PC-9 (cell line): ENCODE measurements at regions not wholly inside any gene's neighbourhood (a gene's known extent, or its start where the extent isn't known, plus 50 kb on each side); places are given as distances from the start of the nearest gene placed in this dataset.

ENCODE experiments used
- BruUV-seq: library from RNA; stranded (reverse); fragments of 400-500 nt; replicated peaks from 2 replicates; lab custom pipeline; 2021; lab: Mats Ljungman, UMichigan
- CTCF ChIA-PET: fragments of 300-600 bp; sonication (Branson Sonifier 250); formaldehyde crosslinking; loops from one replicate; lab custom pipeline; 2022; ENCODE audit warnings: antibody characterized with exemption; lab: Charles Lee
- POLR2A ChIA-PET: fragments of 300-600 bp; sonication (Branson Sonifier 250); formaldehyde crosslinking; loops from one replicate; lab custom pipeline; 2022; ENCODE audit warnings: antibody characterized with exemption; ENCODE audit not compliant: unreplicated experiment; lab: Charles Lee
- DNase-seq, 2 experiments: peaks; one replicate each; pipeline versions ENCODE4 v3.0.0 to v3.0.0-alpha.2; 2015 to 2022; ENCODE audit warnings: mixed read lengths in 1 of 2
- H2AFZ ChIP-seq: fragments of 200-600 bp; sonication (generic); 2 replicates; pipeline ENCODE4 v1.8.1; 2017; ENCODE audit warnings: antibody characterized with exemption
- H3F3A ChIP-seq: fragments of 200-600 bp; sonication (generic); 2 replicates; pipeline ENCODE4 v1.8.1; 2017; ENCODE audit warnings: antibody characterized with exemption, mild to moderate bottlenecking, low read depth; ENCODE audit not compliant: insufficient read depth
- H3K27ac ChIP-seq: fragments of 200-600 bp; sonication (generic); 2 replicates; pipeline ENCODE4 v1.6.1; 2016; ENCODE audit warnings: mixed run types
- H3K27me3 ChIP-seq: fragments of 200-600 bp; sonication (generic); 2 replicates; pipeline ENCODE4 v1.6.1; 2016; ENCODE audit warnings: low read depth, mixed run types; ENCODE audit not compliant: insufficient read depth
- H3K36me3 ChIP-seq: fragments of 200-600 bp; sonication (generic); 2 replicates; pipeline ENCODE4 v1.6.1; 2016; ENCODE audit warnings: low read depth, mixed run types
- H3K4me1 ChIP-seq: fragments of 200-600 bp; sonication (generic); replicated peaks from 2 replicates; pipeline ENCODE4 v1.6.1; 2016; ENCODE audit warnings: mixed run types; ENCODE audit not compliant: insufficient read depth
- H3K4me2 ChIP-seq: fragments of 200-600 bp; sonication (generic); 2 replicates; pipeline ENCODE4 v1.6.1; 2017; ENCODE audit warnings: mixed run types
- H3K4me3 ChIP-seq: fragments of 200-600 bp; sonication (generic); 2 replicates; pipeline ENCODE4 v1.6.1; 2016; ENCODE audit warnings: mixed run types
- H3K79me2 ChIP-seq: fragments of 200-600 bp; sonication (generic); 2 replicates; pipeline ENCODE4 v1.6.1; 2017; ENCODE audit warnings: low read depth, mixed run types
- H3K9me2 ChIP-seq: fragments of 200-600 bp; sonication (generic); 2 replicates; pipeline ENCODE4 v1.8.1; 2017; ENCODE audit warnings: mild to moderate bottlenecking; ENCODE audit not compliant: insufficient read depth
- H3K9me3 ChIP-seq: fragments of 200-600 bp; sonication (generic); 2 replicates; pipeline ENCODE4 v1.8.1; 2016; ENCODE audit warnings: low read depth; ENCODE audit not compliant: insufficient read depth
- H4K20me1 ChIP-seq: fragments of 200-600 bp; sonication (generic); 2 replicates; pipeline ENCODE4 v1.8.1; 2017; ENCODE audit not compliant: insufficient read depth
- CTCF ChIP-seq: fragments of 200-600 bp; sonication (generic); conservative IDR thresholded peaks from 2 replicates; pipeline ENCODE4 v1.6.1; 2017; ENCODE audit warnings: mixed run types, antibody characterized with exemption, mild to moderate bottlenecking, moderate library complexity
- EZH2 ChIP-seq: fragments of 200-600 bp; sonication (generic); IDR thresholded peaks from 2 replicates; pipeline ENCODE4 v1.8.0; 2017; ENCODE audit warnings: antibody characterized with exemption, low read depth
- intact Hi-C: fragments of 100-400 bp; cut with micrococcal nuclease; formaldehyde crosslinking; loops from one replicate; pipeline ENCODE4 v1.10.0; 2022; ENCODE audit not compliant: unreplicated experiment

DNA sequence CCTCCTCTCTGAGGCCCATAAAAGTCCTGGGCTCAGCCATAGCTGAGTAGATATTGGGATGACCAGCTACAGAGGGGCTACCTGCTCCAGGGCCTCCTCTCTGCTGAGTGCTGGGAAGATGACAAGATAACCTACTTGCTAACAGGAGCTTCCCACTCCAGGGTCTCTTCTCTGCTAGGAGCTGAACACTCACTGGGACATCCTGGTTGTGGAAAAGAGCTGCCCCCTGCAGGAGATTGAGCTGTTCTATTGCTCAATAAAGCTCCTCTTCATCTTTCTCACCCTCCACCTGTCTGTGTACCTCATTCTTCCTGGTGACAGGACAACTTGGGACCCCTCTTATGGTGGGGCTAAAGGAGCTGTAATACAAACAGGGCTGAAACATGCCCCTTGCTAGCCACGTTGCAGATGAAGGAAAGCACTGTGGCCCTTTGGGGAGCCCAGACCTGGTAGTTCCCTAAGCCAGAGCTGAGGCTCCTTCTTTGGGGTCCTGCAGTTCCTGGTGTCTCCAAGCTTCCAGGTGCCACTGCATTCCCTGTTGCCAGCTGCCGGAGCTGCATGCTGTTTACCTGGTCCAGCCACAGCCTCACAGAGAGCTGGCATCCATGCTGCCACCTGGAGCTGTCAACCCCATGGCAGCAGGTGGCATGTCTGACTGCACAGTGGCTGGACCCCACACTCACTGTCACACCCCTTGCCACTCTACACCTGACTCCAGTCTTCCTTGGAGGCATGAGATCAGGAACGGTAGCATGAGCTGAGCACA is 598.5 kb upstream of the LMO3 start:
- Histone ChIP-seq H3K4me2 (no peak overlapping the region), H2AFZ (no peak overlapping the region), H3F3A (no peaks in the 10 kb centered on the region), H3K36me3 (no peaks in the 10 kb centered on the region), H3K4me1 (no peaks in the 10 kb centered on the region), H4K20me1 (no peaks in the 10 kb centered on the region), H3K9me2 (no peaks in the 10 kb centered on the region), H3K79me2 (no peaks in the 10 kb centered on the region), H3K4me3 (no peak overlapping the region), H3K27ac (no peak overlapping the region), H3K9me3 (no peaks in the 10 kb centered on the region; the same call in 1 of the 2 replicates), H3K27me3 (no peaks in the 10 kb centered on the region)
- no peak for TF ChIP-seq CTCF
- TF ChIP-seq EZH2, result no peak
- intact Hi-C loops, result no loop called here
- DNase-seq, result no peak
- ChIA-PET POLR2A (no interaction called here), CTCF (no interaction called here)
- no TSS peak for BruUV-seq

DNA sequence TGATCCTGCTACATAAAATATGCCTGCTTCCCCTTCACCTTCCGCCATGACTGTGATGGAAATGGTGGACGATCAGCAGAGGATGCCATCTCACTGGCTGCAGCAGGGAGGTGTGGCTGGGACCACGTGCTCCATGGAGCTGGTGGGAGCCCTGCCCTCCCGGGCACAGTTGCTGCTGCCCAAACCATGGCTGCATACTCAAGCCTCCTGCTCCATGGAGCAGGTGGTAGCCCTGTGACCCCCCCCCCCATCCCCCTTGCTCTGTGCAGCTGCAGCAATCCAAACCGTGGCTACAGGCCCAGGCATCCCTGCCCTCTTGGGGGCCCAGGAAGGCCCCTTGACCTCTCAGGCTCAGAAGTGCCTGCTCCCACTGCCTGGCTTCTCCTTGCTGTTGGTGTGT is 597.5 kb upstream of the LMO3 start:
- Histone ChIP-seq H3F3A (no peaks in the 10 kb centered on the region), H3K36me3 (no peaks in the 10 kb centered on the region), H3K27me3 (no peaks in the 10 kb centered on the region), H2AFZ (no peak overlapping the region), H4K20me1 (no peaks in the 10 kb centered on the region), H3K4me1 (no peaks in the 10 kb centered on the region), H3K4me3 (no peak overlapping the region), H3K9me3 (no peaks in the 10 kb centered on the region; the same call in 1 of the 2 replicates), H3K27ac (no peak overlapping the region), H3K4me2 (no peak overlapping the region), H3K9me2 (no peaks in the 10 kb centered on the region), H3K79me2 (no peaks in the 10 kb centered on the region)
- DNase-seq, result no peak
- no TSS peak for BruUV-seq
- CTCF ChIA-PET, result no interaction called here
- TF ChIP-seq EZH2 (no peak), CTCF (no peak)
- intact Hi-C loops, result no loop called here
- POLR2A ChIA-PET, result no interaction called here

GRCh38 chr12:17197971-17198370 is 592.0 kb upstream of the LMO3 start:
- no peaks in the 10 kb centered on the region for H3K4me1 ChIP-seq
- TF ChIP-seq EZH2 (no peak), CTCF (no peak)
- H3K9me2 ChIP-seq, result no peaks in the 10 kb centered on the region
- intact Hi-C loops, result no loop called here
- DNase-seq, result no peak
- H3K36me3 ChIP-seq, result no peaks in the 10 kb centered on the region
- no peaks in the 10 kb centered on the region for H3K9me3 ChIP-seq
- ChIA-PET POLR2A (no interaction called here), CTCF (no interaction called here)
- no TSS peak for BruUV-seq
- H3F3A ChIP-seq, result no peaks in the 10 kb centered on the region
- no peaks in the 10 kb centered on the region for H3K27me3 ChIP-seq
- H3K4me3 ChIP-seq, result no peak overlapping the region
- no peaks in the 10 kb centered on the region for H4K20me1 ChIP-seq
- no peaks in the 10 kb centered on the region for H3K79me2 ChIP-seq
- H3K4me2 ChIP-seq, result no peak overlapping the region
- H3K27ac ChIP-seq, result no peak overlapping the region
- H2AFZ ChIP-seq, result no peak overlapping the region; the same call in 1 of the 2 replicates
